Prostate gland (tissue), 2 donors: ENCODE measurements at regions not wholly inside any gene's neighbourhood (a gene's known extent, or its start where the extent isn't known, plus 50 kb on each side); places are given as distances from the start of the nearest gene placed in this dataset.

ENCODE experiments used
- POLR2A ChIP-seq: fragments of 450-650 bp; IDR thresholded peaks from one replicate; pipeline ENCODE4 v1.6.1; 2016; ENCODE audit warnings: antibody characterized with exemption, mild to moderate bottlenecking
- POLR2AphosphoS5 ChIP-seq: sonication (generic); formaldehyde crosslinking; IDR thresholded peaks from one replicate; pipeline ENCODE4 v1.6.1; 2017; ENCODE audit warnings: antibody characterized with exemption
- TF ChIP-seq, protein P1 (sequence below), 4 experiments: fragments of 200-600 bp in 2 of 4; fragments of 450-650 bp in 2 of 4; sonication (generic) in 2 of 4; IDR thresholded peaks; 1 replicate in 3 of 4; 2 replicates in 1 of 4; pipeline ENCODE4 v1.5.1; 2016 to 2019; ENCODE audit warnings: antibody characterized with exemption in 4 of 4, mild to moderate bottlenecking in 2 of 4, moderate library complexity in 2 of 4

DNA sequence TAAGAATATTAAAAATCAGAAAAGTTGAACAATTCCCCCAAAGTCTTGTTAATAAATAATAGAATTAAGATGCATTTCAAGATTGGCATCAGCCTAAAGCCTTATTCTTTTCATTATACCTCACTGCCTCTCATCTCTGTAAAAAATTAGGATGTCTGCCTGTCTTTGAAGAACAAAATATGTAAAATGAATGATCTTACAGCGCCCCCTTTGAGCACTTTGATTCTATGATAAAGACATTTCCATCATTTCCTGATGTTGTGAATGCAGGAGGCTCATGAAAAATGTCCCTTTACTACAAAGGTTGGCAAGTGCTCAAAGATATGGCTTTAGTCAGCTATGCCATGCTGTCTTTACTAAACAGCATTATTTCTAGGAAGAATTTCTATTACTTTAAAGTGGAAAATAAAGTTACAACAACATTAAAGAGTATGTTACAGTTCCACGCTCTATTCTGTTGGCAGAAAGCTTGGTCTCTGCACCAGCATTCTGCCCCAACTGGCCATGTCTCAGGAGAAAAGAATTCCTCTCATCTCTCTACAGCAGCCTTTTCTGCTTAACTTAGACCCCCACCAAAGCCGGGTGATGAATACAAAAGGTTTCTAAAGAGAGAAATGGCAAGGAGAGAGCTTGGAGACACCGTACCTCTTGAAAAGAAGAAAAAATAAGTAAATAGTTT lies 95.1 kb downstream of the LLPH start:
- TF ChIP-seq, protein P1, sequence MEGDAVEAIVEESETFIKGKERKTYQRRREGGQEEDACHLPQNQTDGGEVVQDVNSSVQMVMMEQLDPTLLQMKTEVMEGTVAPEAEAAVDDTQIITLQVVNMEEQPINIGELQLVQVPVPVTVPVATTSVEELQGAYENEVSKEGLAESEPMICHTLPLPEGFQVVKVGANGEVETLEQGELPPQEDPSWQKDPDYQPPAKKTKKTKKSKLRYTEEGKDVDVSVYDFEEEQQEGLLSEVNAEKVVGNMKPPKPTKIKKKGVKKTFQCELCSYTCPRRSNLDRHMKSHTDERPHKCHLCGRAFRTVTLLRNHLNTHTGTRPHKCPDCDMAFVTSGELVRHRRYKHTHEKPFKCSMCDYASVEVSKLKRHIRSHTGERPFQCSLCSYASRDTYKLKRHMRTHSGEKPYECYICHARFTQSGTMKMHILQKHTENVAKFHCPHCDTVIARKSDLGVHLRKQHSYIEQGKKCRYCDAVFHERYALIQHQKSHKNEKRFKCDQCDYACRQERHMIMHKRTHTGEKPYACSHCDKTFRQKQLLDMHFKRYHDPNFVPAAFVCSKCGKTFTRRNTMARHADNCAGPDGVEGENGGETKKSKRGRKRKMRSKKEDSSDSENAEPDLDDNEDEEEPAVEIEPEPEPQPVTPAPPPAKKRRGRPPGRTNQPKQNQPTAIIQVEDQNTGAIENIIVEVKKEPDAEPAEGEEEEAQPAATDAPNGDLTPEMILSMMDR (IDR thresholded peaks at IDR 0.05) = peak in 1 of 4 experiments; percentile 16
- no peak for TF ChIP-seq POLR2A
- no peak for TF ChIP-seq POLR2AphosphoS5
